GDM1 (cell line): ENCODE measurements at regions not wholly inside any gene's neighbourhood (a gene's known extent, or its start where the extent isn't known, plus 50 kb on each side); places are given as distances from the start of the nearest gene placed in this dataset.

Experiments used
- DNase-seq: peaks from one replicate; lab custom pipeline; 2025; lab: John Stamatoyannopoulos, UW

DNA sequence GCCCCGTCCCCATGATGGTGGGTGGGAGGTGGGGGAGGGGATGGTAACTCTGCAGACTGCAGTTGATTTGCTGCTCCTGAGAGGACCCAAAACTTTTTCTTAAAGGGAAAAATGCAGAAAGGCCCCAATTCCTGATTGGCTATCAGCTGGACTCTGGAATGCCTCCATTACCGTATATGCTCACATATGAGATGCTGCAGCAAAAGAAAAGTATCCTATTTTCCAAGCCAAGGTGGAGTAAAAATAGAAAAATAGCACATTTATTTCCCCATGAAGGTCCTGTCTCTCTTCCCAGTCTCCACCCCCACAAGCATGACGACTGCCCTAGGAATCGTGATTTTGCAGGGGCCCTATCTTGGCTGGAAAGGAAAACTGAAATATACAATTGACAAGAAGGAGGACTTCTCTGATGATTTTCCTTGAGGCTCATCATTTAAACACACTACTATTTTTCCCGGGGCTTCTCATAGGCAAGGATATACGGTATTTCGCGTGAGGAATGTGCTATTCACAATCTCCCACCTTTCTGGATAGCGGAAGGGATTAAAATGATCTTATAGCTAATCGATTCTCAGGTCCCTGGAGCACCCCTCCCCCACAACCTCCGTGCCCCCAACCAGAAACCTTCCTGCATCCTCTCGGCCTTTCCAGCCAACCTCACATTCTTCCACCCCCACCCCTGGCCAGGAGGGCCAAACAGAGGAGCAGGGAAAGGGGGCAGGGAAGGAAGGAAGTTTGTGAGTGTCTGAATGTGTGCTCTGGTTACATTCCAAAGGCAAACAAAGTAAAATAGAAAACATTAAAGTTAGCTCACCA is 138.9 kb upstream of the CCND2 start:
- DNase-seq, result no peak

DNA sequence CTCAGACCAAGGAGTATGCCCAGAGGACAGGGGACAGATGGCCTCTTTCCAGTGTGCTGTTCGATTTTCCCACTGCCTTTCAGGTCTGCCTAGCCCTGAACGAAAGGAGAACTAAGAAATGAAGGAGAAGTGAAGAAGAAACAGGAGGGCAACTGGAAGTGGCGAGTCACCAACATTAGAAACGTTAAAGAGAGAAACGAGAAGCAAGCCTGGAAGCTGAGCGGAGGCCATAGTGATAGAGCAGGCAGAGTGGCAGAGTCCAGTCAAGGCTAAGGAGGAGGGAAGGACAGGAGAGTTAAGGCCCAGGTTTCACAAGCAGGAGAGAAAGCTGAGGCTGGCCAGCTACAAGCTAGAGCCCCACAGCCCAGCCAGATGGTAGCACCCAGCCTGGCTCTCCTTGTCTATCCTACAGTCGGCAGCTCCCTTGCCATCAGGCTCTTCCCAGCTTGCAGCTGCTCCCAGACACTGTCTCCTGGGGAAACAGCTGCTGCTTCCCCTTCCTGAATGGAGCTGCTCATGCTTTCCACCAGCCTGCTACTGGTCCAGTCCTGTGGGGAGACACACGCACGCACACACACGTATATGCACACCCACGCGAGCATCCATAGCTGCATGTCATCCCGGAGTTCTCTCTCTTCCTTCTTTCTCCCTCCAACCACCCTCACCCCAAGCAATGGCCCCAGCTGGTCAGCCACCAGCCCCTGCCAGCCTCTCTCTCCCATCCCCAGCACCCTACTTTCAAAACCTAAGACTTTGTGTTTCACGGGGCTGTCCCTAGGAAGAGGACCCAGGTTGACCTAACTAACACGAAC is 139.7 kb upstream of the CCND2 start:
- peak; percentile 43 for DNase-seq

DNA sequence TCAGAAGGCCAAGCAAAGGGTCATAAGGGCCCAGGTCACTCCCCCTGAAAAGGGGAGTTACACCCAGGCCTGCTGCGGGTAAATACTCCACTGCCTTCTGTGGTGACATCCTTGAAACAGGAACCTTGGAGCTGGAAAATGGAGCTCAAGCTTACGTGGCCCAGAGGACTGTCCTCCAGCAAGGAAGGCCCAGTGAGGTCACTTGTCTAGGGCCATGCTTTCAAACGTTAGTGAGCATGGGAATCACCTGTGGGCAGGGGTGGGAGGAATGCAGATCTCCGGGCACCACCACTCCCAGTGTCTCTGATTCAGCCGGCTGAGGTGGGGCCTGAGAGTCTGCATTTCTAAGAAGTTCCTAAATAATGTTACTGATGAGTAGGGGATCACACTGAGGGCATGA is 140.5 kb upstream of the CCND2 start:
- no peak for DNase-seq

DNA sequence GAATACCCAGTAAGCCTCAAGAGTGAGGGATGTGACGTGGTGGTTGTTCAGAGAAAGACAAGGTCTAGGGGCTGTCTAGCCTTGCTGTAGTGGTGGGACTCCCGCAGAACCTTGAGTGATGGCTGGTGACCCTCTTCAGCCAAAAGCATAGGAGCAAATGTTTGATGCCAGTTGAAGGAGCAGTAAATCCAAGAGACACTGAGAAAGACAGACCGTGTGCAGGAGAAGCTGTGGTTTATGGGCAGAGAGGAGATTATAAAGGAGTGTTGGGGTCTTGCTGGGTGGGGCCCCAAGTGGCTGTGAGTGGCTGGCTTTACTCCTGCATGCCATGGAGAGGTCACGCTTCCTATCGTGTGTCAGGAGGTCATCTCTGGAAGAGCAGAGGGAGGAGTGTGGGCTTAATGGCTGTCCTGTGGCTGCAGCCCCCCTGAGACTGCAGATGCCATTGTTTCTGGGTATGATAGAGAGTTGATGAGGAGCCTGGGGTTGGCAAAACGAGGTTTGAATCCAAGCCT is 152.0 kb upstream of the CCND2 start:
- no peak for DNase-seq

DNA sequence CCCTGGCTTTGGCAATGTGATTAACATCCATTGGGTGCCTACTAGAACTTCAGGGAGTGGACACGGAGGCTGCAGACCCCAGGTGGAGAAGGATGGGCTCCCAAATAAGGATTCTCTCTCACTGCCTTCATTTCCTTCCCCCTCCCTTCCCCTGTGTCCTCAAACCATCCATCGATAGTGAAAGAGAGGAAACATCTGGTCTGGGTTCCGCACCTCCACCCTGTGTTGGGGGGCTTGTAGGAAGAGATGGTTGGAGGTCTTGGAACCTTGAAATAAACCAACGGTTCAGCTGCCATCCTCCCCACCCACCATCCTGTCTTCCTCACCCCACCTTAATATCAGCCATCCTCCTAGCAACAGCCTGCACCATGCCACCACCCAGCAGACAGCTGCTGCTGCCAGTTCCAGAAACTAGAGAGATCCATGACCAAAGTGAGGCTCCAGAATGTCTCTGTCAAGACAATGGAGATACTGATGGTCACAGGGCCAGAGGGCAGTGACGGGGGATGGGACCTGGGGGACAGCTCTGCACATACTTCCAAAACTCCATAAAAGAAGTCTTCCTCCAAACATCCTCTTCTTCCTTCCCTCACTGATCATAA is 153.1 kb upstream of the CCND2 start:
- peak; percentile 9 for DNase-seq

DNA sequence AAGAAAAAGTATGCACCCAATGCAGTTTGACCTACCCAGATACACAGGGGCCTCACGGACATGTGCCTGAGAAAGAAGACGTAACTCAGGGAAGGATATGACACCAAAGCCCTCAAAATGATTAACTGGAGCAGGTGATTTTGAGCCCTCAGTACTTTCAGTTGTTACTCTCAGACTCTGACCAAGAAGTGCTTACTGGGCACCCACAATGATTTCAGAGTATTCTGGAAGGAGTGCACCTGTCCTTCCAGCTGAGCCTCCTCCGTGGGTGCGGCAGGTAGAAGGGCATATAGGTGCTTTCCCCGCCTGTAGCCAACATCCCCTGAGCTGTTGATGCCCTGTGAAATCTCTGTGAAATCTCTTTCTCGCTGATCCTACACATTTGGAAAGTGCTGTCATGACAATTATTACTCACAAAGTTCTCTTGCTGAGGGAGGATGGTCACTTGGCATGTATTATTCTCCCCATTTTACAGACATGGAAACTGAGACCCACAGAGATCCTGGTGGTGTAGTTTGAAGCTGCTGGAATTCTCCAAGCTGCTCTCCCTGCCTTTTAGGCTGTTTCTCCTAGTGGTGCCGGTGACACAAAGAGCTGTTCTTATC is 154.3 kb upstream of the CCND2 start:
- no peak for DNase-seq

DNA sequence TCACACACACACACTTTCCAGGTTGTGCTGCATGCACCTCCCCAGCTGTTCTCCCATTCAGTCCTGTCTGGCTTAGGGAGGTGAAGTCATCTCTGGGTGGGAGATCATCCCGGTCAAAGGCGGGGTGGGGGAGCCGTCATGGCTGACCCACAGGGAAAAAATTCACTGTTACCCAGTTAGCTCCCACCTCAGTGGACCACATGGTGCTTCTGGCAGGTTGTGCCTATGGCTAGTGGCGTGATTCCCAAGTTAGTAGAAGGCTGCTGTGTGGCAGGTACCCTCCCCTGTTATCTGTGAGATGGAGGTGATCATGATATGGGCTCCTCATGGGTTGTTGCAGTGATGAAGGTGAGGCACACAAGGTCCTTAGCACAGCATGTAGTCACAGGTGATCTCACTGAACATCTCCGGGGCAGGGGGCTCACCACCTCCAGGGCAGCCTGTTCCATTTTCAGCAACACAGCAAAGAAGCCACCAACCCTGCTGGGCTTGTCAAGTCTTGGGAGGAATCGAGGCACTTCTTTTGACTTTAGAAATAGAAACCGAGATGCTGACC is 154.9 kb upstream of the CCND2 start:
- no peak for DNase-seq

DNA sequence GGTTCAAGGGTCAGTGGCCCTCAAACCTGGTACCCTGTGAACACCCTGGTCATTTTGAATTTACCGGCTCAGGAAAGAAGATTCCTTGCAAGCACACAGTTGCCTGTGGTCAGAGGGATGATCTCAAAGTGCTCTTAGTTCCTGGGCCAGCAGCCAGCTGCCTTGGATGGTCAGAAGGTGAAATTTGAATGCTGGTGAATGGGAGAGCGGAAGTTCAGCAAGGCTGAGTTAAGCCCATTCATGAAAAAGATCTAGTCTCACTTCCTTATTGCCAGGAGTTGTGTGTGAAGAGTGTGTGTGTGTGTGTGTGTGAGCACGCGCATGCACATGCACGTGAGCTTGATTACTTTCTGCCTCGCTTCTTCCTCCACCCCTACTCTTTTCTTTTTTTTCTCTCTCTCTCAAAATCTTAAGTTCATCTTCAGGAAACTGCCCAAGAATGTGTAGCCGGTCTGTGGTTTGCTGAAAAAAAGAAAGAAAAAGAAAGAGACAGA is 155.5 kb upstream of the CCND2 start:
- DNase-seq, result peak; percentile 49

DNA sequence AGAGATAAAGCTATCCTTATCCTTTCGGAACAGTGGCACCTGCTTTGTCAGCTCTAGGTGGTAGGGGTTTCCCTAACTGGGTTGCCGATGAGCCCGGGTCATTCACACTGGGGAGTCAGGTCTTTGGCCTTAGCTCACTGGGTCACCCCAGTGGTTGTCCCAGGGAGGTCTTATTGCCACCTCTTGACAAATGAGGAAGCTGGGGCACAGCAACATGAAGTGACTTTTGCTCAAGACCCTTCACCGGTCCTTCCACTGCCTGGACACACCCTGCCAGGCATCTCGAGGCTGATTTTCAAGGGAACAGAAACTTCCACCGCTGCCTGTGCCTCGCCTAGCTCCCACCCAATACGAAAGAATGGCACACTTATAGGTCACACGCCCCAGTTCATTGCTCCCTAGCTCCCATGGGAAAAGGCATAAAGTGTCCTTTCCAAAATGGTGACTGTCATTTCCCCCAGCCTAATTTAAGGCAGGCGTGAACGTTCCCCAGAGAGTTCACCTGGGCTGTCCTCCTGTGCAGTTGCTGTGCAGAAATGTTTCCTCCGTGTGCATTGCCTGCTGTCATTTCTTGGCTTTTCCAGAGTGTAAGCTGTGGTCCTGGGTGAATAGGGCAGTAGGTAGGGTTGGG is 156.1 kb upstream of the CCND2 start:
- no peak for DNase-seq

DNA sequence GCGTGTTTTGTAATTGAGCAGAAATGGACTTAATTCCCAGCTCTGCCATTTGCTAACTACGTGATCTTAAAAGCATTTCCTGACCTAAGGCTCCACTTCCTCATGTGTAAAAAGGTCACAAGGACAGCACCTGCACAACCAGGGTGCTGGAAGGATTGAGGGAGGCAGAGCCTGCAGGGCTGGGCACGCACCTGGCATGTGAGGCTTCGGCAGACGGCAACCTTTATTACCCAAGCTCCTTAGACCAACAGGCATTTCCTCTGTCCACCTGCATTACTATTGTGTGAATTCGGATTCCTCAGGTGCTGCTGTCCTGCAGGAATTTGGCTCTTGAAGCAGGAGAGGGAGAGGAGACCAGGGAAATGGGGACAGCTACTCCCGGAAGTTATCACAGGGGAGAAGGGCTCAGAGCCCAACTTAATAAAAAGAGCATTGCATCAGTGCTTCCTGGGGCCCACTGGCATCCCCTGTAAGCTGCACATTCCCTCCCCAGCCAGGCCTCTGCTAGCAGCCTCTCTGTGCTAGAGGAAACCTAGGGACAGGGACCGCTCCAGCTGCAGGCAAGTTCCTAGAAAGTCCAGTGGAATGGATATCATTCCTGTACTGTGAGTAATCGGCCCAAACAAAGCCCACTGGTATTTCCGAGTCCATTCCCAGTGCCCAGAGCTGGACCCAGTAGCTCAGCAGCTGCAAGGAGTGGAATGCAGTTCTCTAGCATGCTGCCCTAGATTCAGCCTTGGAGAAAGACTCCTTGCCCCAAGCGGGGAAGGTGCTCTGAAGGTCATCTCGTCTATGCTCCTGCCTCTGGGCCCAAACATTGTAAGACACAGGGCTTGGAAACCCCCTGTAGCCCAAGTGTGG is 157.1 kb upstream of the CCND2 start:
- DNase-seq, result no peak

DNA sequence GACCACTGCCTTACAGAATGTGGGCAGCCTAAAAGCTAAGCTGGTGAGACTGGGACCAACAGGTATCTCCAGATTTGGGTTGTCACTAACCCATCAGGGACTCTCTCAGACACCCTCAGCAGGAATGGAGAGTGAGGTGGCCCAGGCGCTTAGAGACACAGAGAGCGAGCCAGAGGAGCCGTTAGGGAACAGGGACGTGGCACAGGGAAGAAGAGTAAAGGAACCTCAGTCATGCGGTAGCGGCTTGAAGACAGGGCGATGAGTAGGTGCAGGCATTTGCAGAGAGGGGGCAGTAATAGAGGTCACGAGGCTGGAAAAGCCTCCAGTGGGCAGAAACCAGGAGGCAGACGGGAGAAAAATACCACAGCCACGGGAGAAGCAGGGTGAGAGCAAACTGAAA is 158.0 kb upstream of the CCND2 start:
- no peak for DNase-seq

DNA sequence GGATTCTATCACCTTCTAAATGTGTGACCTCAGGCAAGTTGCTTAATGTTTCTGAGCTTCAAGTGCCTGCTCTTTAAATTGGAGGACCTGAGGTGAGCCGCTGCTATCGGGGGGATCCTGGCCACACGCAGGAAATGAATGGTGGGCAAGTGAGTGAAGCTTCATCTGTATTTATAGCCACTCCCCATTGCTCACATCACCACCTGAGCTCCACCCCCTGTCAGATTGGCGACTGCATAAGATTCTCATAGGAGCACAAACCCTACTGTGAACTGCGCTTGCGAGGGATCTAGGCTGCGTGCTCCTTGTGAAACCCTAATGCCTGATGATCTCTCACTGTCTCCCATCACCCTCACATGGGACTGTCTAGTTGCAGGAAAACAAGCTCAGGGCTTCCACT is 158.6 kb upstream of the CCND2 start:
- no peak for DNase-seq

DNA sequence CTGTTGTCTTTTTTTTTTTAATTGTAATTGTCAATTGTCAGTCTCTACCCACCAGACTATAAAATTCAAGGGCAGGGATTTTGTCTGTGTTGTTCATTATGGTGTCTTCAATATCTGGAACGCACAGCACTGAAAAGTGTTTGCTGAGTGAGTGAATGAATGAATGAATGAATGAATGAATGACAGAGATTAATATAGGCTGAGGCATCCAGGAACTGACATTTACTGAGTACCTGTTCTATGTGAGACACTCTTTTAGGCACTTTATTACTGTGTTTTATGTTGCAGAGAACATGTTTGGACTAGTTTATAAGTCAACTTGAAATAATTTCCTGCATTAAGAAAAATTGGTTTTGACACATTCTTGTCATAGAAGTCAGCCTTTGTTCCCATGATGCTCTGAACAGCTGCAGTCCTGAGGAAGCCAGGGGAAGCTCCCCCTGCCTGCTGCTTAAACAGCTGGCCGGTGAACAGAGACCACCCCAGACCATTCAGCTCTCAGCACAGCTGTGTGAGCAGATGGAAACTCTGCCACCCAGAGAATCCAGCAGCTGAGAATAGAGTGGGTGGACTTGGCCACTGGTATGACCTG is 160.7 kb upstream of the CCND2 start:
- no peak for DNase-seq

DNA sequence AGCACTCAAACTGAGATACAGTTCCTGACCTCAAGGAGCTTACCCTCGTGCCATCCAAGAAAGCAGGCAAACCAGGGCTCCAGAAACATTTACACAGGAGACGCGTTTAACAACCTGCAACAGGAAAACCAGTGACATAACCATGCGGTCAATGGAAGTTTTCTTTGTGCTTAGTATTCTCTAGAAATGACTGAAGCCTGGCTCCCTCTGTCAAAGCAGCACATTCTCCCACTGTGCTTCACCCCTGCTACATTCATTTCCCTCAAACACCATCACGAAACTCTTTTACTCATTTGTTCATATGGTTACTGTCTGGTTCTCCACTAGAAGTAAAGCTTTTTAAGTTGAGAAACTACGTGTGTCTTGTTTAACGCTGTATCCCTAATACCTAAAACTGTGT is 161.3 kb upstream of the CCND2 start:
- DNase-seq, result no peak

DNA sequence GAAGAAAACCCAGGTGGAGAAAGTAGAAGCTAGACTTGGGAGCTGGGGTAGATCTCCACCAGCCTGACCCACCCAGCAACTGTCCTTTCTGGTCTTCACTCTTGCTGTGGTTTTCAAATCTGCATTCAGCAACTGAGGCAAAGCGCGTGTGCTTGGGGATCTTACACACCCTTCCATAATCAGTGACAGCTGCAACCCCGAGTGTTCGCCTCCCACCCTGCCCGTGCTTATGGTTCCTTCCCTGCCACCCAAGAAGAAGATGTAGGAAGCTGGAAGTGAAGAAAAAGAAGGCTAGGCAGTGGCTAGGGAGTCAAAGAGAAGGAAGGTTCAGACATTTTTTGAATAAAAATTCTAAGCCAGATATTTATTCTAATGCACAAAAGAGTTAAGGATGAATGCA is 162.6 kb upstream of the CCND2 start:
- no peak for DNase-seq

DNA sequence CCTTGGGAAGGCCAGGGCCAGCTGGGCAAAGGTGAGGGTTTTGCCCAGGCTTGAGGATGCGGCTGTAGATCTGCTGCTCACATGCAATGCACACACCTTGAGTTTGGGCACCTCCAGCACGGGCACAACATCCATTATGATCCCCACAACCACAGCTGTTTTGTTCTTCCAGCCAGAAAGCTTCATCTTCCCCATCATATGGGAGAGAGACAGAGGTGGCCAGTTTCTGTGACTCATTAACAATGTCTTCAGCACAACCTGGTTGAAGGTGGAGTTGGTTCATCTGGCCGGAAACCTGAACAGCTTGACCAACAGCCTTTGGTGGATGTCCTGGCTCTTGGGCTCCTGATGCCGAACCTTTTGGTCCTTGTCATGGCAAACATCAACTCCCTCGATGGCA is 163.7 kb upstream of the CCND2 start:
- DNase-seq, result no peak

DNA sequence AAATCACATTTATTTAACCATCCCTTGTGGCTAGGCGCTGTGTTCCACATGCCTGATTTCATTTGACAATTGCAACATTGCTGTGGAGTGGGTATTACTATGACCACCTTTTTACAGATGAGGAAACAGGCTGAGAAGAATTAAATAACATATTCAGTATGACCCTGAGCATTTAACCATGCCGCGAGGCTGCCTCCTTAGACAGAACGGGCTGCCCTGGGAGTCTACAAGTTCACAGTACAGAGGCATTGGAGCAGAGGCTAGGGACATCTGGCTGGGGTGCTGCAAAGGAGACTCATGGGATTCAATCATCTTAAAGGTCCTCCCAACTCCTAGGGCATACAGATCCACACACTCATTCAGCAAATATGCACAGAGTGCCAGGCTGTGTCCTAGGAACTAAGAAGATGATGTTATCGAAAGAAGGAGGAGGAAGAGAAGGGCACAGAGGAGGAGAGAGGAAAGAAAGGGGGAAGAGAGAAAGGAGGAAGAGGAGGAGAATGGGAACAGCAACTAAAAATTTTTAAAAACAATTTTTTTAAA is 164.7 kb upstream of the CCND2 start:
- no peak for DNase-seq

DNA sequence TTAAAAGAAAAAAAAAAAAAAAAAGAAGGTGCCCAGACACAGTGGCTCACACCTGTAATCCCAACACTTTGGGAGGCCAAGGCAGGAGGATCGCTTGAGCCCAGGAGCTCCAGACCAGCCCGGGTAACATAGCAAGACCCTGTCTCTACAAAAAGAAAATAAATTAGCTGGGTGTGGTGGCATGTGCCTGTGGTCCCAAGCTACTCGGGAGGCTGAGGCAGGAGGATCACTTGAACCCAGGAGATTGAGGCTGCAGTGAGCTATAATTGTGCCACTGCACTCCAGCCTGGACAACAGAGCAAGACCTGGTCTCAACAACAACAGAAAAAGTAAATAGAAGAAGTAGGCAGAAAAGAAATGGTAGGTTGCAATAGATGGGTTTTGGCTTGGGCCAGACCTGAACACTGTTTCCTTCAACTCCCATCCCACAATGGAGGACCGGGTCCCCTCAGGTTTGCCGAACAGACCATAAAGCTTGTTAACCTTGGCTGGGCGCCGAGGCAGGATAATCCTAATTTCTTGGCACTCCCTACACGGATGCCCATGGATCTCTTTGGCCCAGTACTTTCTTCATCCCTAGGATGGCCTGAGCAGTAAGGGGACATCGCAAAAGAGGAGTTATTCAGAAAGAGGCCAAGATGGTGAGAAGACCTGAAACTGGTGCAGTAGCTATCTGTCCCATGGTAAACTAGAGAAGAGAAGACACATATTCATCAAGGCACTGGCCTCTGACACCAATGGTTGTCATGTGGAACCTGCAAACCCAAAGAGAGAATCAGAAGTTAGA is 165.5 kb upstream of the CCND2 start:
- no peak for DNase-seq

DNA sequence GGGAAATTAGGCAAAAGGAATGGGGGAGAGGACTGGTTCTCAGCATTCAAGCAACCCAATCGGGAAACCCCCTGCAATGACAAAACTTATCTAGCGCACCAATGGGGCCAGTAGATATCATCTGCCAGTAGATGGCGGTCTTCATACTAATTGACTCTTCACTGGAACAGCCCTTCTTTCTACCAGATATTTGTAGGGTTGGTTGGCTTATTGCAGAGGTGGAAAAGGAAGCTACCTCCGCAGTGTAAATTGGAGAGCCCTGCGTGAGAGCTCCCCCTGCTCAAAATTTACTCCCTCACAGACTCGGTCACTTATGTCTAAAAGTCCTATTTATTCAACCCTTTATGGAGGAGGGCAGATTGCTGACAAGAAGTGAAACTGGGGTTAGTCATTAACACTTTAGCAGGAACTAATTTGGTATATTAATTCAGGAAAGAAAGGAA is 166.1 kb upstream of the CCND2 start:
- DNase-seq, result peak; percentile 80
